ENCODE measurements at regions not wholly inside any gene's neighbourhood (a gene's known extent, or its start where the extent isn't known, plus 50 kb on each side); places are given as distances from the start of the nearest gene placed in this dataset.

DNA sequence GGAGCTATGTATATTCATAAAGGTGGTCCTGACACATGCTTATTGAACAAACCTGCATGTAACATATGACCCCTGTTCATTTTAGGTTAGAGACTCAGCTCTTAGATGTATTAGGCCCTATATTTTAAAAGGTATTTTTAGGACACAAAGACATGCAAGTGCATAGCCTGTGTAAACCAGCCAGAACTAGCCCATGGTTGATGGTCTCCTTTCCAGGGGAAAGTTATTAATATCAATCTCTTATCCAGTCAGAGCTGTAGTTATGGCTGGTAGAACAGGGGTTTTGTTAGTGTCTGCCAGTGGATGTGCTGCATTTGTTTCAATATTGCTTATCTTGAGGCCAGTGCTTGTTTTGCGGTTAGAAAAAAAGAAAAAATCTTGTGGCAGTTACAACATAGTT, 488.6 kb downstream of the KCTD8 start:
- no peak for DNase-seq (ENCODE audit: low read depth)

GRCh38 chr4:43968011-43968410, 480.6 kb downstream of the KCTD8 start:
- DNase-seq (ENCODE audit: low read depth) = no peak

GRCh38 chr4:43983610-43984009, 465.0 kb downstream of the KCTD8 start:
- no peak for DNase-seq (ENCODE audit: low read depth)

GRCh38 chr4:43987331-43987944, 461.2 kb downstream of the KCTD8 start:
- DNase-seq (ENCODE audit: low read depth) = no peak

DNA sequence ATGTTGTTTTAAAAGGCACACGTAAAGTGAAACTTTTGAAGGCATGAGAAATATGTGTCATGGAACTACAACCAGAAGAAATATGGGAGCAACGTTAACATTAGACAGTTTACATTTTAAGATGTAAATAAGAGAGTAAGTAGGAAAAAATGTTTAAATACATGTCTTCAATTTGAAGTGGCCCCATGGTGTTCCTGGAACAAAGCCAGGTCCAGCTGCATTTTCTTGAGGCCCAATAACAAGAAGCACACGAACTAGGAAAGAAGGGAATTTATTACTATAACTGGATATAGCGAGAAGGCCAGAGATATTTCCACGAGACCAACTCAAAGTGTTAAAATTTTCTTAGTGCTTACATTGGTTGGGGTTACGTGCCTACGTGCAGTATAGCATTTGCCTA, 458.1 kb downstream of the KCTD8 start:
- no peak for DNase-seq (ENCODE audit: low read depth)

GRCh38 chr4:43990963-43991362, 457.6 kb downstream of the KCTD8 start:
- DNase-seq (ENCODE audit: low read depth) = no peak

DNA sequence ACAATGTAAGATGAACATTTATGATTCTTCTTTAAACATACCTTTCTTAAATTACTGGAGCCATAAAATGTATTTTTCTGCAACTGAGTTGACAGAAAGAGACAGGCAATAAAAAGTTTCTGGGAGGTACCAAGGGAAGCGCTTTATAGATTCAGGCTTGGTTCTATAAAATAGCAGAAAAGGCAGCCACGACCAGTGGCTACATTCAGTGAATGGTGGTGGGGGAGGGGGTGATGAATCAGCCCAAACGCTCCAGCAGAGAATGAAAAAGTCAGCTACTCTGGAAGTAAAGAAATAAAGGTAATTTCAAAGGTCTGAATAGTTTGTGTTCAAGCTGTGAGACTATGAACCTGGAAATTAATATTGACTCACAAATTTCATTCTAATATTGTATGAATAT, 456.1 kb downstream of the KCTD8 start:
- no peak for DNase-seq (ENCODE audit: low read depth)

DNA sequence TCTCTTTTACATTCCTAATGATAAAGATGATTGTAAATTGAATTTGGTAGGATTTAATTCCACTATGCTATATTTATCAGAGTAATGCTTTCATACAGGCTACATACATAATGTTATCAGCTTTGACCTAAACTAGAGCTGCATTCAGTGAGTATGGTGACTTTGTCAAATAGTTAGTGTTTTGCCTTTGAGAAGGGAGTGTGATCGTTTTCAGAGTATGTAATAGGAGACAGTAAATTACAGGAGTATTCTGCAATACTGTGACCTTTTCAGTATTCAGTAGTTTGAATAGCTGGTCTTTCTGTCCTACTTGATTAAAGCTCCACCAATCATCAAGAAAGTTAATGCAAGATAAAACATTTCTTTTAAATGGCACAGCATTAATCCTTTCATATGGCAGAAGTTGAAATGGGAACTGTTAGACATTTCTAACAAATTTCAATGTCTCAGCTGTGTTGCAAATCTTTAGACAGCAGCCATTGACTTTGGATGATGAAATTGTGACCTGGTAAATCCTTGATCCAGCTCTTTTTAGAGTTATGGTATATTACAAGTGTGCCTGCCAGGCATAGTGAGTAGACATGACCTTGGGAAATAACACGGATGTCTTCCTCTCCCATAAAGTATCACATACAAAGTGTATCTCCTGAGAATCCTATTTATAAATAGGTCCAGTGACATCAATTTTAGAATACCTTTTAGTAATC, 455.3 kb downstream of the KCTD8 start:
- DNase-seq (ENCODE audit: low read depth) = no peak

- DNase-seq (ENCODE audit: low read depth) = no peak
Observed at GRCh38 chr4:43999669-44000068, 448.9 kb downstream of the KCTD8 start.

DNA sequence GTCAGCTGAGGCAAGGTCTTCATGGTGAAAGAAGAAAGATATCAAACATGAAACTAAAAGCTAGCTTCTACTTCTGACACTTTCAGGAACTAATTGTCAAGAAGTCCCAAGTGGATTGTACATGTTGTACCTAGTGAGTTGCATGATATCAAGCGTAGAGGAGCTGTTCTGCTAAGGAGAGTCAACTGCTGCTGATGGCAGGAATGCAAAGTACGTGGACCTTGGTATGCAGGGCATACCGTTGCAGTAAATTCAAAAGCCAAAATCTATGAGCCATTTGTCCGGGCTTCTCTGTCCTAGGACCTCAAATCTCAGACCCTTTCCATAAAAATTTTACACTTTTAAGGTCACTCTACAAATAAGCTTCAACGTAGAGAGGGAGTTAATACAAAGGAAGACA, 446.2 kb downstream of the KCTD8 start:
- DNase-seq (ENCODE audit: low read depth) = no peak

- peak; percentile 57 for DNase-seq (ENCODE audit: low read depth)
Observed at GRCh38 chr4:44016570-44017421, 431.8 kb downstream of the KCTD8 start.

DNA sequence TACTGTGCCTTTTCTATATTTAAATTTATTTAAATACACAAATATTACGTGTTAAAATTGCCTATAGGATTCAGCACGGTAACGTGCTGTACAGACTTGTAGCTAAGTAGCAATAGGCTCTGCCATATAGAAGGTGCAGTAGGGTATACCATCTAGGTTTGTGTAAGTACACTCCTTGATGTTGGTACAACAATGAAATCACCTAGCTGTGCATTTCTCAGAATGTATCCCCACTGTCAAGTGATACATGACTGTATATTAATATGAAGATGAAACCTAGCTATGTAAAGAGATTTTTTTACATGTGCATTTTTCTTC, 431.2 kb downstream of the KCTD8 start:
- no peak for DNase-seq (ENCODE audit: low read depth)

DNA sequence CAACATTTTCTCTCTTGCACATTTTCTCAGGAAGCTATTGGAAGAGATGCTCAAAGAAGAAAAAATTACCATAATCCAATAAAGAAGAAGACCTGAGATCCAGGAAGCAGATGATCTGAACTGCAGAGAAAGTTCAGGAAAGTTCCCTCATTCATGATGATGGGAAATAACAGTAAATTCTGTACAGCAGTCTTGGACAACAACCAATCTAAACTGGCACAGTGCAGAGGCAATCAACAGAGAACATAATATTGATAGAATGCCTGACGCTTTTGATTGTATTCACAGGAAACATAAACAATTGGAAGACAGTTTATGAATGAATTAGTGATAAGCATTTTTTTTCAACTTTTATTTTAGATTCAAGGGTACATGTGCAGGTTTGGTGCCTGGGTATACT, 428.9 kb downstream of the KCTD8 start:
- no peak for DNase-seq (ENCODE audit: low read depth)

- DNase-seq (ENCODE audit: low read depth) = no peak
Observed at GRCh38 chr4:44025376-44026020, 423.1 kb downstream of the KCTD8 start.

GRCh38 chr4:44038811-44039210, 409.8 kb downstream of the KCTD8 start:
- DNase-seq (ENCODE audit: low read depth) = no peak

DNA sequence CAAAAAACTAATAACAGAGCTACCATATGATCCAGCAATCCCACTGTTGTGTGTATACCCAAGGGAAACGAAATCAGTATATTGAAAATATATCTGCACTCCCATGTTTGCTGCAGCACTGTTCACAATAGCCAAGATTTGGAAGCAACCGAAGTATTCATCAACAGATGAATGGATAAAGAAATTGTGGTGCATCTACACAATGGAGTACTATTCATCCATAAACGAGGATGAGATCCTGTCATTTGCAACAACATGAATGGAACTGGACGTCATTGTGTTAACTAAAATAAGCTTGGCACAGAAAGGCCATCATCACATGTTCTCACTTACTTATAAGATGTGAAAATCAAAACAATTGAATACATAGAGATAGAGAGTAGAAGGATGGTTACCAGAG, 402.1 kb downstream of the KCTD8 start:
- DNase-seq (ENCODE audit: low read depth) = no peak

DNA sequence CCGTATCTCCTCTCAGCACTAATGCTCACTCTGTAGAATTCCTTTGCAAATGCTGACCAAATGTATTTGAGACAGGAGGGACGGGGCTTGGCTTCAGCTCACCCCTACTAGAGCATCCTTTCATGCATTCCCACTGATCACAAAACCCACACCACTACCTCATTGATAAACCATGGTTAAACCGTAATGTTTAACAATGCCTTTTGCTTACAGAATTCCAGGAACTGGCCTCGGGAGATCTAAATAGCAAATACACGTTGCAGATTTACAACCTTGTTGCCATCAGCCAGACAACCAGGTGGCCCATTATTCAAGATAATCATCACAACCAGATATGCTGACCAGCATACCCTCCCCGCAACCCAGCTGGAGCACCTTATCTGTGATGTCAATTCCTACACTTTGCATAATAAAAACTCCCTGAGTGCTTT, 391.9 kb downstream of the KCTD8 start:
- DNase-seq (ENCODE audit: low read depth) = no peak

DNA sequence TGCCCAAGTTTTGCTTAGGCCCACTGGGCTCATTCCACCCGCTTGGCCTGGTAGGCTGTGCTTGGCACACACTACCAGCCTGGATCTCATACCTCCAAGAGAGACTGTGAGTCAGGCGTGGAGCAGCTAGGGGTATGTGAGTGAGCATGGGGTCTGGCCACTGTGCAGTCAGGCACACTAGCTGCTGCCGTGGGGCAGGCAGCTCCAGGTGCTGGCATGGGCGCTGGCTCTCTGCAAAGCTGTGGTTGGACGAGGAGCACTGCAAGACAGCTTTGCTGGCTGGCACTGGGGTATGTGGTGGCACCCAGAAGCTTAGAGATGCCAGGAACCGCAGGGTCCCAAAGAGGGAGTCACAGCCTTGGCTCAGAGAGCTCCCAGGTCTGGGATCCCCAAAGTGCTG, 377.8 kb downstream of the KCTD8 start:
- DNase-seq (ENCODE audit: low read depth) = no peak

GRCh38 chr4:44071959-44072955, 376.4 kb downstream of the KCTD8 start:
- no peak for DNase-seq (ENCODE audit: low read depth)

- DNase-seq (ENCODE audit: low read depth) = no peak
Observed at GRCh38 chr4:44086753-44087152, 361.9 kb downstream of the KCTD8 start.

GRCh38 chr4:44093390-44093789, 355.2 kb downstream of the KCTD8 start:
- DNase-seq (ENCODE audit: low read depth) = no peak
